GM12891 (cell line): ENCODE measurements at regions not wholly inside any gene's neighbourhood (a gene's known extent, or its start where the extent isn't known, plus 50 kb on each side); places are given as distances from the start of the nearest gene placed in this dataset.

Experiments
- POLR2A ChIP-seq: IDR thresholded peaks from 2 replicates; pipeline ENCODE4 v1.6.1; 2011; ENCODE audit warnings: low read depth, low read length, control low read depth
- POLR2AphosphoS5 ChIP-seq: IDR thresholded peaks from 2 replicates; pipeline ENCODE4 v1.6.1; 2011; ENCODE audit warnings: low read depth, low read length, control low read depth
- TAF1 ChIP-seq: IDR thresholded peaks from 2 replicates; pipeline ENCODE4 v1.6.1; 2011; ENCODE audit warnings: low read depth, low read length, control low read depth

DNA sequence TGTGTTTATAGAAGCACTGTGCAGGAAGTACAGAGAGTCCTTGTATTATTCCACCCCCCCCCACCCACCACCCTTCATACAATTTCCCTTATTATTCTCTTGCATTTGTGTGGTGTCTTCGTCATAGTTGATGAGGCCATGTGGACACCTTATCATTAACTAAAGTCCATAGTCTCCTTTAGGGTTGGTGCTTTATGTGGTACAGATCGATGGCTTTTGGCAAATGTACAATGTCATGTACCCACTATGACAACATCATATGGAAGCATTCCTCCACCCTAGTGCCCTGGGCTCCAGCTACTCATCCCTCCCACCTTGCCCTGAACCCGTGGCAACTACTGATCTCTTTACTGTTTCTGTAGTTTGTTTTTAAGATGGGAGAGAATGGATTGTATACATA, 93.8 kb upstream of the HDAC4 start:
- TF ChIP-seq POLR2AphosphoS5, result no peak
- TF ChIP-seq POLR2A, result no peak
- TF ChIP-seq TAF1, result no peak
